Mesenchymal stem cell (in vitro differentiated cells and primary cell): ENCODE measurements at regions not wholly inside any gene's neighbourhood (a gene's known extent, or its start where the extent isn't known, plus 50 kb on each side); places are given as distances from the start of the nearest gene placed in this dataset.

Experiments used
- DNase-seq: peaks from one replicate; pipeline ENCODE4 v3.0.0-alpha.2; 2013
- H2AFZ ChIP-seq: one replicate; pipeline ENCODE4 v1.6.1; 2013; ENCODE audit warnings: low read depth, mild to moderate bottlenecking, control low read depth, inconsistent platforms, low read length, moderate library complexity
- H2AK5ac ChIP-seq: 2 replicates; pipeline ENCODE4 v1.6.1; 2013; ENCODE audit warnings: low read length, moderate library complexity, mild to moderate bottlenecking, inconsistent platforms; ENCODE audit not compliant: severe bottlenecking
- H2BK120ac ChIP-seq: one replicate; pipeline ENCODE4 v1.6.1; 2013; ENCODE audit warnings: low read depth, mild to moderate bottlenecking, inconsistent platforms, low read length, moderate library complexity
- H2BK12ac ChIP-seq, 2 experiments: one replicate each; pipeline ENCODE4 v1.6.1; 2013; ENCODE audit warnings: inconsistent platforms in 2 of 2, low read length in 2 of 2, mild to moderate bottlenecking in 2 of 2, moderate library complexity in 2 of 2, control low read depth in 1 of 2
- H2BK15ac ChIP-seq: one replicate; pipeline ENCODE4 v1.6.1; 2013; ENCODE audit warnings: mild to moderate bottlenecking, low read depth, inconsistent platforms; ENCODE audit not compliant: poor library complexity, severe bottlenecking
- H2BK5ac ChIP-seq: 2 replicates; pipeline ENCODE4 v1.6.1; 2013; ENCODE audit warnings: low read depth, mild to moderate bottlenecking, low read length, control low read depth, inconsistent platforms; ENCODE audit not compliant: poor library complexity, severe bottlenecking
- H3K14ac ChIP-seq, 2 experiments: one replicate each; pipeline ENCODE4 v1.6.1; 2013; ENCODE audit warnings: inconsistent platforms in 2 of 2, low read length in 2 of 2, control low read depth in 1 of 2, mild to moderate bottlenecking in 1 of 2, moderate library complexity in 1 of 2
- H3K18ac ChIP-seq, 2 experiments: one replicate each; pipeline ENCODE4 v1.6.1; 2013; ENCODE audit warnings: inconsistent platforms in 2 of 2, low read length in 2 of 2, control low read depth in 1 of 2, low read depth in 1 of 2, mild to moderate bottlenecking in 1 of 2
- H3K23ac ChIP-seq, 2 experiments: one replicate each; pipeline ENCODE4 v1.6.1; 2013; ENCODE audit warnings: inconsistent platforms in 2 of 2, low read length in 2 of 2, mild to moderate bottlenecking in 2 of 2, moderate library complexity in 2 of 2, control low read depth in 1 of 2
- H3K27ac ChIP-seq: 2 replicates; pipeline ENCODE4 v1.5.1; 2013; ENCODE audit warnings: mild to moderate bottlenecking, moderate library complexity, low read length, control low read depth, inconsistent platforms; ENCODE audit not compliant: poor library complexity, severe bottlenecking
- H3K27me3 ChIP-seq, 2 experiments: 2 replicates each; pipeline versions ENCODE4 v1.6.1 to v1.7.0; 2013; ENCODE audit warnings: low read length in 2 of 2, mild to moderate bottlenecking in 2 of 2, moderate library complexity in 2 of 2, control low read depth in 1 of 2, inconsistent platforms in 1 of 2; ENCODE audit not compliant: control insufficient read depth in 1 of 2, insufficient read depth in 1 of 2
- H3K36me3 ChIP-seq, 2 experiments: 2 replicates each; pipeline versions ENCODE4 v1.6.1 to v1.7.0; 2013; ENCODE audit warnings: low read length in 2 of 2, control low read depth in 1 of 2, inconsistent platforms in 1 of 2, low read depth in 1 of 2, mild to moderate bottlenecking in 1 of 2; ENCODE audit not compliant: insufficient read depth in 2 of 2, control insufficient read depth in 1 of 2
- H3K4ac ChIP-seq, 2 experiments: one replicate each; pipeline ENCODE4 v1.6.1; 2013; ENCODE audit warnings: inconsistent platforms in 2 of 2, low read length in 2 of 2, mild to moderate bottlenecking in 2 of 2, moderate library complexity in 2 of 2, control low read depth in 1 of 2, low read depth in 1 of 2
- H3K4me1 ChIP-seq: 2 replicates; pipeline ENCODE4 v1.6.1; 2013; ENCODE audit warnings: low read depth, low read length, control low read depth; ENCODE audit not compliant: control insufficient read depth, insufficient read depth
- H3K4me2 ChIP-seq: 2 replicates; pipeline ENCODE4 v1.6.1; 2013; ENCODE audit warnings: low read length, mild to moderate bottlenecking, inconsistent platforms; ENCODE audit not compliant: poor library complexity, severe bottlenecking
- H3K4me3 ChIP-seq, 2 experiments: 2 replicates each; pipeline versions ENCODE4 v1.5.1 to v1.7.0; 2013; ENCODE audit warnings: low read length in 2 of 2, mild to moderate bottlenecking in 2 of 2, control low read depth in 1 of 2, low read depth in 1 of 2; ENCODE audit not compliant: insufficient read depth in 1 of 2
- H3K79me1 ChIP-seq: replicated peaks from 2 replicates; pipeline ENCODE4 v1.6.1; 2013; ENCODE audit warnings: mild to moderate bottlenecking, control low read depth, low read length, inconsistent platforms; ENCODE audit not compliant: poor library complexity, severe bottlenecking
- H3K9ac ChIP-seq: 2 replicates; pipeline ENCODE4 v1.7.0; 2013; ENCODE audit warnings: mild to moderate bottlenecking, low read length, moderate library complexity
- H3K9me3 ChIP-seq: 2 replicates; pipeline ENCODE4 v1.7.0; 2013; ENCODE audit warnings: mild to moderate bottlenecking, low read length; ENCODE audit not compliant: control insufficient read depth
- H4K8ac ChIP-seq: one replicate; pipeline ENCODE4 v1.6.1; 2013; ENCODE audit warnings: inconsistent platforms, mild to moderate bottlenecking, low read length, moderate library complexity
- H4K91ac ChIP-seq: one replicate; pipeline ENCODE4 v1.6.1; 2013; ENCODE audit warnings: mild to moderate bottlenecking, low read length, inconsistent platforms
- WGBS: methylation state at CpG from one replicate; pipeline ENCODE4 v1.1.7; 2013; ENCODE audit warnings: mixed read lengths; 5-methylcytosine and 5-hydroxymethylcytosine counted together

DNA sequence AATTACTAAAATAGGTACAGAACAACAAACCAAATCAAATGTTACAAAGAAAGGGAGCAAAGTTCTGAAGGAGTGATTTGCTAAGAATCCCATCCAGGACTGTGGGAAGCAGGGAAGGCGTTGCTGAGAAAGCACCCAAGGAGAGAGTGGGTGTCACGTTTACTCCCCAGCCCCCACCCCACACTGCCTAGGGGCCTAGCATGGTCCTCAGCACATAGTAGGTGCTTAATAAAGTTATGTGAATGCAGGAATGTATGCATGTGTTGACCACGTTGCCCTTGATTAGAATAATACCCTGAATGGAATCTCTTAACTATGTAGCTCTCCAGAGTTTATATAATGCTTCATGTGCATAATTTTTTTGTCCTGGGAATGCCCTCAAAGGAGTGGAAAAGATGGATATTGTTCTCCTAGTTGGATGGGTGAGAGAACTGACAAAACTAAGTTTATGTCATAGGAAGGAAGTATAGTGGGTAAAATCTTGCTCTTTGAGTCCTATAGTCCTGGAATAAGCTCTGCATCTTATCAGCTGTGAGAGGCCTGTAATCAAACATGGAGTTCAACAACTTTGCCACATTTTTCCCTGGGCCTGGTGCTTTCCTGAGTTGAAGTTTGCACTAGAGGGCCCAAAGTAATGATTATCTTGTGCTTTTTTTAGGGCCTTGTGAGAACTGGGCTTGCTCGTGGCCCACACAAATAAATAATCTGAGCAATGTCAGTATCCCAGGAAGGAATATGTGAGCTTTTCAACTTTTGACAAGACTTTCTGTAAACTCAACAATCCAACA, 53.8 kb upstream of the LMO2 start:
- Histone ChIP-seq H2AFZ (no peak overlapping the region), H3K36me3 (no peaks in the 10 kb centered on the region), H2BK15ac (no peak overlapping the region), H3K23ac (no peak overlapping the region), H3K4ac (no peak overlapping the region), H3K27me3 (peaks cover 0 to 38% of the 10 kb centered on the region in 2 experiments), H3K79me1 (no peaks in the 10 kb centered on the region), H3K14ac (peak overlapping the region in 1 of 2 experiments; percentile 35), H3K4me3 (no peak overlapping the region), H4K91ac (no peak overlapping the region), H3K9ac (no peak overlapping the region), H2BK12ac (no peak overlapping the region), H3K18ac (no peak overlapping the region), H3K4me2 (no peak overlapping the region), H2AK5ac (no peak overlapping the region), H3K4me1 (peaks cover 2% of the 10 kb centered on the region), H3K9me3 (no peaks in the 10 kb centered on the region), H2BK120ac (no peak overlapping the region), H3K27ac (no peak overlapping the region), H4K8ac (no peak overlapping the region), H2BK5ac (no peak overlapping the region)
- DNase-seq, result peak; percentile 9
- WGBS, result 87% methylated on average over 3 of the region's 4 CpGs

DNA sequence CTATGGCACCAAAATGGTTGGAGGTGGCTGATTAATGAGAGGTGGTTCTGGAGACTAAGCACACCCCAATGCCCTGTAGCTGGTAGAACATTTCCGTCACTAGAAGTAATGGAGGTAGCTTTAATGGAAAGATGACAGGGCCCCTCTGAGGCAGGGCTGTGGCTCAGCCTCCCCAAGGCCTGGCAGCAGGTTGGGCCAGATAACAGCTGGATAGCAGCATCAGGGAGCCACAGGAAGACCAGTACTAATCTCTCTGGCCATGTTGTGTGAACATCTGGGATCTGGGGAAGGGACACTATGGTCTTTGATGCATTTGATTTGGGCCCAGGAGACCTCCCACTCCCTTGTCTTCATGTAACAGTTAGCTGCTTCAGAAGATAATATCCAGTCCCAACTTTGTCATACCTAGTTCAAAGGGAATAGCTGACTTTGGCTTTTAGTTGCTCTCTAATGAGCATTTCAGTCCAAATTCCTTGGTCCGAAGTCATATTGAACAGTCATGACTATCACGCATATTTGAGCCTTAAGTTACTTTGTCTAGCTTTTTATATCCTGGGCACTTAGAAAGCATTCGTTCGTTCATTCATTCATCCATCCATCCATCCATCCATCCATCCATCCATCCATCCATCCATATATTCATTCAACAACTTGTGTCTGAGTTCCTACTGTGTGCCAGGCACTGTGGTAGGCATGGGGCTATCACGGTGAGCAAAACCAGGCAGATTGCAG, 53.0 kb upstream of the LMO2 start:
- Histone ChIP-seq H2BK120ac (no peak overlapping the region), H3K4ac (no peak overlapping the region), H3K27ac (no peak overlapping the region), H4K91ac (no peak overlapping the region), H4K8ac (no peak overlapping the region), H3K9me3 (no peaks in the 10 kb centered on the region), H3K4me3 (no peak overlapping the region), H3K23ac (peak overlapping the region in 1 of 2 experiments; percentile 73), H3K4me1 (peaks cover 2% of the 10 kb centered on the region), H3K18ac (peak overlapping the region in 1 of 2 experiments; percentile 5), H3K4me2 (no peak overlapping the region), H3K9ac (no peak overlapping the region), H3K36me3 (no peaks in the 10 kb centered on the region), H2BK15ac (no peak overlapping the region), H2BK5ac (no peak overlapping the region), H2AK5ac (no peak overlapping the region), H2AFZ (peak overlapping the region; percentile 44), H3K27me3 (peaks cover 0 to 35% of the 10 kb centered on the region in 2 experiments), H3K14ac (peak overlapping the region in 1 of 2 experiments; percentile 49), H3K79me1 (no peaks in the 10 kb centered on the region), H2BK12ac (peak overlapping the region in 1 of 2 experiments; percentile 19)
- DNase-seq, result no peak
- WGBS, result 96% methylated on average over 5 of the region's 6 CpGs

DNA sequence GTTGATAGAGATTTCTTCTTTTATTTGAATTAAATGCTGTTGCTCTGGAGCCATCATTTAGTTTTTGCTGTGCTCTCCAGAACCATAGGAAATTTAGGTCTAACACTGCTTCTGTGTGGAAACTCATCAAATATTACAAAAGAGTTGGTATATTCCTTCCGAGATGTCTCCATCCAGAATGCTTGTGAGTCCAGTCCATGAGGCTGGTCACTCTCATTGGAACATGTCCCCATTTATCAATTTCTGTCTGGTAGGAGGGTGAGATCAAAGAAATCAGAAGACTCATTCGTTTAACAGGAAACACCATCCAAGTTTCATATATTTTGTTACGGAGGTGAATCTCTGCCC, 52.4 kb upstream of the LMO2 start:
- H4K91ac ChIP-seq, result no peak overlapping the region
- H2AFZ ChIP-seq, result no peak overlapping the region
- H2BK12ac ChIP-seq, result no peak overlapping the region
- no peak overlapping the region for H3K9ac ChIP-seq
- peaks cover 0 to 33% of the 10 kb centered on the region in 2 experiments for H3K27me3 ChIP-seq
- H2BK120ac ChIP-seq, result no peak overlapping the region
- H3K14ac ChIP-seq, result no peak overlapping the region
- no peak overlapping the region for H2BK5ac ChIP-seq
- H3K36me3 ChIP-seq, result no peaks in the 10 kb centered on the region
- H3K4me3 ChIP-seq, result no peak overlapping the region
- H2BK15ac ChIP-seq, result no peak overlapping the region
- H3K9me3 ChIP-seq, result no peaks in the 10 kb centered on the region
- no peaks in the 10 kb centered on the region for H3K79me1 ChIP-seq
- H3K4me2 ChIP-seq, result no peak overlapping the region
- WGBS, result 100% methylated on average over 3 of the region's 3 CpGs
- H3K23ac ChIP-seq, result no peak overlapping the region
- no peak overlapping the region for H3K27ac ChIP-seq
- H3K4me1 ChIP-seq, result peaks cover 2% of the 10 kb centered on the region
- no peak overlapping the region for H3K4ac ChIP-seq
- no peak overlapping the region for H3K18ac ChIP-seq
- no peak overlapping the region for H2AK5ac ChIP-seq
- H4K8ac ChIP-seq, result no peak overlapping the region
- DNase-seq, result no peak

DNA sequence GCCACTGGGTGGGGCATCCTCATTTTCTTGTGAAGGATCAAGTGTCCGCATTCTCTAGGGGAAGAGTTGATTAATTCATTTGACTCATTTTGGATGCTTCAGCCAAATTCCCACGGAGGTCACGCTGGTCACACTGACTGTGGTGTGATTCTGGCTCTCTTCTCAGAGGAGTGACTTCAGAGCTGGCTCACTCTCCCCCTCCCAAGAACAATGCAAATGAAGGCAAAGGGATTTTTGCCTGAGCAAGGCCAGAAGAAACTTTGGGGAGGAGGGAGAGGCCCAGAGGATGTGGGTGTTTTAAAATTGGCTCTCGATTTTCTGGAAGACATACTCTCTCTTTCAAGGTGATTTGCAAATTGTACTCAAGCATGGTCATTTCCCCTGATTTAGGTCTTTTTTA, 51.1 kb upstream of the LMO2 start:
- Histone ChIP-seq H3K23ac (no peak overlapping the region), H4K8ac (no peak overlapping the region), H2BK15ac (no peak overlapping the region), H4K91ac (no peak overlapping the region), H3K4me1 (peaks cover 2% of the 10 kb centered on the region), H3K18ac (no peak overlapping the region), H2AFZ (no peak overlapping the region), H2BK12ac (no peak overlapping the region), H2BK120ac (no peak overlapping the region), H3K9me3 (no peaks in the 10 kb centered on the region), H2AK5ac (no peak overlapping the region), H3K27me3 (peaks cover 0 to 39% of the 10 kb centered on the region in 2 experiments), H3K36me3 (no peaks in the 10 kb centered on the region), H3K27ac (no peak overlapping the region), H3K4ac (no peak overlapping the region), H3K14ac (no peak overlapping the region), H3K9ac (no peak overlapping the region), H3K4me3 (no peak overlapping the region), H3K79me1 (no peaks in the 10 kb centered on the region), H2BK5ac (no peak overlapping the region), H3K4me2 (no peak overlapping the region)
- 33% methylated on average over 3 of the region's 4 CpGs for WGBS
- DNase-seq, result peak; percentile 46
